GM12878 (cell line): ENCODE measurements at regions not wholly inside any gene's neighbourhood (a gene's known extent, or its start where the extent isn't known, plus 50 kb on each side); places are given as distances from the start of the nearest gene placed in this dataset.

ENCODE experiments used
- ATAC-seq: fragments of 200-7000 bp; cut with Tn5 transposase; 3 replicates; pipeline ENCODE4 v1.9.1; 2020; ENCODE audit warnings: mild to moderate bottlenecking, moderate library complexity
- BruUV-seq: library from RNA; stranded (reverse); fragments of 400-500 nt; replicated peaks from 2 replicates; lab custom pipeline; 2021; lab: Mats Ljungman, UMichigan
- CTCF ChIA-PET: fragments of 300-600 bp; sonication (Branson Sonifier 250); formaldehyde crosslinking; extraction: SDS; loops from one replicate; lab custom pipeline; 2021; ENCODE audit warnings: inconsistent platforms; lab: Yijun Ruan, JAX
- POLR2A ChIA-PET: fragments of 350-600 bp; formaldehyde crosslinking; extraction: SDS; loops from one replicate; lab custom pipeline; 2021; ENCODE audit warnings: inconsistent platforms; lab: Charles Lee
- RAD21 ChIA-PET: fragments of 300-600 bp; sonication (Branson Sonifier 250); formaldehyde crosslinking; loops from one replicate; lab custom pipeline; 2023; ENCODE audit warnings: antibody characterized with exemption; ENCODE audit not compliant: unreplicated experiment; lab: Charles Lee
- SMC1A ChIA-PET: fragments of 300-600 bp; sonication (Branson Sonifier 250); formaldehyde crosslinking; loops from one replicate; lab custom pipeline; 2023; ENCODE audit not compliant: unreplicated experiment, uncharacterized antibody; lab: Charles Lee
- DNase-seq: peaks from one replicate; pipeline ENCODE4 v3.0.0-alpha.2; 2011; ENCODE audit warnings: low read depth, low spot score
- FAIRE-seq: peaks from 3 replicates; lab custom pipeline; 2011; peaks lifted over from hg19 to GRCh38; lab: Jason Lieb, UNC
- H2AFZ ChIP-seq: 2 replicates; pipeline ENCODE4 v1.6.0; 2011; ENCODE audit warnings: low read depth, low read length, control low read depth; ENCODE audit not compliant: control insufficient read depth
- H3K27ac ChIP-seq: 2 replicates; pipeline ENCODE4 v1.5.1; 2011; ENCODE audit warnings: control low read depth; ENCODE audit not compliant: control insufficient read depth, insufficient read depth
- H3K27me3 ChIP-seq, 2 experiments: replicated peaks in 1 of 2; 2 replicates each; pipeline versions ENCODE4 v1.6.0 to v1.6.1; 2011; ENCODE audit warnings: low read length in 1 of 2; ENCODE audit not compliant: control insufficient read depth in 2 of 2, insufficient read depth in 2 of 2
- H3K36me3 ChIP-seq, 2 experiments: 2 replicates each; pipeline ENCODE4 v1.5.1; 2011; ENCODE audit warnings: low read length in 1 of 2; ENCODE audit not compliant: control insufficient read depth in 2 of 2, insufficient read depth in 2 of 2
- H3K4me1 ChIP-seq: 2 replicates; pipeline ENCODE4 v1.6.1; 2011; ENCODE audit warnings: mild to moderate bottlenecking, low read length, moderate library complexity, mixed read lengths; ENCODE audit not compliant: control insufficient read depth, insufficient read depth
- H3K4me2 ChIP-seq: 2 replicates; pipeline ENCODE4 v1.6.0; 2011; ENCODE audit warnings: control low read depth; ENCODE audit not compliant: control insufficient read depth, insufficient read depth
- H3K4me3 ChIP-seq: fragments of 200-600 bp; sonication (generic); 2 replicates; pipeline ENCODE4 v1.5.1; 2016
- H3K79me2 ChIP-seq: 2 replicates; pipeline ENCODE4 v1.6.0; 2011; ENCODE audit warnings: low read length; ENCODE audit not compliant: control insufficient read depth, insufficient read depth
- H3K9ac ChIP-seq: 2 replicates; pipeline ENCODE4 v1.8.0; 2011; ENCODE audit warnings: low read length, control low read depth, mixed read lengths; ENCODE audit not compliant: control insufficient read depth, insufficient read depth
- H3K9me3 ChIP-seq: replicated peaks from 3 replicates; pipeline ENCODE4 v1.5.1; 2011; ENCODE audit warnings: mild to moderate bottlenecking, low read length; ENCODE audit not compliant: control insufficient read depth, insufficient read depth
- H4K20me1 ChIP-seq: 2 replicates; pipeline ENCODE4 v1.6.0; 2011; ENCODE audit not compliant: control insufficient read depth, insufficient read depth
- BCLAF1 ChIP-seq: fragments of 450-650 bp; IDR thresholded peaks from 2 replicates; pipeline ENCODE4 v1.6.1; 2017; ENCODE audit warnings: antibody characterized with exemption, mild to moderate bottlenecking, moderate library complexity
- CHD4 ChIP-seq: fragments of 200-600 bp; sonication (generic); IDR thresholded peaks from 2 replicates; pipeline ENCODE4 v1.6.1; 2016; ENCODE audit warnings: mild to moderate bottlenecking
- DPF2 ChIP-seq: fragments of 450-650 bp; IDR thresholded peaks from 2 replicates; pipeline ENCODE4 v1.6.1; 2017; ENCODE audit warnings: mild to moderate bottlenecking
- EED ChIP-seq: sonication (generic); IDR thresholded peaks from 2 replicates; pipeline ENCODE4 v1.6.1; 2016; ENCODE audit warnings: antibody characterized with exemption, low read depth
- KAT2A ChIP-seq: conservative IDR thresholded peaks from 2 replicates; pipeline ENCODE4 v1.6.1; 2011; ENCODE audit warnings: low read depth, low read length; ENCODE audit not compliant: control insufficient read depth
- LARP7 ChIP-seq: fragments of 450-650 bp; IDR thresholded peaks from 2 replicates; pipeline ENCODE4 v1.6.1; 2017; ENCODE audit warnings: mild to moderate bottlenecking
- MLLT1 ChIP-seq: fragments of 450-650 bp; IDR thresholded peaks from 2 replicates; pipeline ENCODE4 v1.6.1; 2016; ENCODE audit warnings: mild to moderate bottlenecking
- NR2C2 ChIP-seq: IDR thresholded peaks from 2 replicates; pipeline ENCODE4 v1.6.1; 2011; ENCODE audit warnings: borderline replicate concordance, low read depth; ENCODE audit not compliant: control insufficient read depth, insufficient read length
- SMAD1 ChIP-seq: fragments of 450-650 bp; IDR thresholded peaks from 2 replicates; pipeline ENCODE4 v1.6.1; 2018; ENCODE audit warnings: mild to moderate bottlenecking, low read depth; ENCODE audit not compliant: partially characterized antibody
- SMARCA5 ChIP-seq: fragments of 450-650 bp; IDR thresholded peaks from 2 replicates; pipeline ENCODE4 v1.6.1; 2017; ENCODE audit warnings: mild to moderate bottlenecking
- USF1 ChIP-seq: IDR thresholded peaks from 2 replicates; pipeline ENCODE4 v1.6.1; 2011; ENCODE audit warnings: borderline replicate concordance, low read depth, mild to moderate bottlenecking, moderate library complexity, mixed read lengths, low read length; ENCODE audit not compliant: insufficient read depth; ENCODE audit errors: extremely low read length
- ZNF24 ChIP-seq: fragments of 450-650 bp; IDR thresholded peaks from 2 replicates; pipeline ENCODE4 v1.6.1; 2017; ENCODE audit warnings: antibody characterized with exemption, mild to moderate bottlenecking
- WGBS: methylation state at CpG from one replicate; pipeline ENCODE4 v1.1.6; 2016; ENCODE audit warnings: low lambda C conversion rate; ENCODE audit not compliant: insufficient replicate concordance, insufficient coverage; ENCODE audit errors: missing lambda C conversion rate; 5-methylcytosine and 5-hydroxymethylcytosine counted together
- in situ Hi-C: fragments of 300-500 bp; cut with MboI; formaldehyde crosslinking; loops from 9 replicates; pipeline ENCODE4 v1.14.3; 2018; ENCODE audit warnings: mixed read lengths
- intact Hi-C: fragments of 100-400 bp; cut with micrococcal nuclease; formaldehyde crosslinking; loops from one replicate; pipeline ENCODE4 v1.14.2; 2022; ENCODE audit not compliant: unreplicated experiment

- in situ Hi-C loops (no loop called here), intact Hi-C loops (no loop called here)
- ChIA-PET POLR2A (no interaction called here), RAD21 (no interaction called here), SMC1A (no interaction called here), CTCF (no interaction called here)
- no peak overlapping the region for H3K27ac ChIP-seq
- no TSS peak for BruUV-seq
- ATAC-seq: no peak
- no peaks in the 10 kb centered on the region for H3K36me3 ChIP-seq
- H3K9me3 ChIP-seq: no peaks in the 10 kb centered on the region; the same call in 2 of the 3 replicates
- 0% methylated on average over 3 of the region's 3 CpGs for WGBS
- no peak for FAIRE-seq
- H3K4me1 ChIP-seq: no peaks in the 10 kb centered on the region
- TF ChIP-seq KAT2A (no peak), EED (no peak), SMAD1 (no peak), CHD4 (no peak), MLLT1 (no peak), NR2C2 (no peak), ZNF24 (no peak), DPF2 (no peak), USF1 (no peak), BCLAF1 (no peak), SMARCA5 (no peak), LARP7 (no peak)
- no peaks in the 10 kb centered on the region for H4K20me1 ChIP-seq
- H2AFZ ChIP-seq: no peak overlapping the region
- no peak overlapping the region for H3K4me2 ChIP-seq
- H3K9ac ChIP-seq: no peak overlapping the region
- DNase-seq: no peak
- H3K79me2 ChIP-seq: no peaks in the 10 kb centered on the region
- no peak overlapping the region for H3K4me3 ChIP-seq
- H3K27me3 ChIP-seq: no peaks in the 10 kb centered on the region
These were observed 351.4 kb downstream of the SLITRK5 start for GRCh38 chr13:88022431-88023208.
